ENCODE measurements at regions not wholly inside any gene's neighbourhood (a gene's known extent, or its start where the extent isn't known, plus 50 kb on each side); places are given as distances from the start of the nearest gene placed in this dataset.

DNA sequence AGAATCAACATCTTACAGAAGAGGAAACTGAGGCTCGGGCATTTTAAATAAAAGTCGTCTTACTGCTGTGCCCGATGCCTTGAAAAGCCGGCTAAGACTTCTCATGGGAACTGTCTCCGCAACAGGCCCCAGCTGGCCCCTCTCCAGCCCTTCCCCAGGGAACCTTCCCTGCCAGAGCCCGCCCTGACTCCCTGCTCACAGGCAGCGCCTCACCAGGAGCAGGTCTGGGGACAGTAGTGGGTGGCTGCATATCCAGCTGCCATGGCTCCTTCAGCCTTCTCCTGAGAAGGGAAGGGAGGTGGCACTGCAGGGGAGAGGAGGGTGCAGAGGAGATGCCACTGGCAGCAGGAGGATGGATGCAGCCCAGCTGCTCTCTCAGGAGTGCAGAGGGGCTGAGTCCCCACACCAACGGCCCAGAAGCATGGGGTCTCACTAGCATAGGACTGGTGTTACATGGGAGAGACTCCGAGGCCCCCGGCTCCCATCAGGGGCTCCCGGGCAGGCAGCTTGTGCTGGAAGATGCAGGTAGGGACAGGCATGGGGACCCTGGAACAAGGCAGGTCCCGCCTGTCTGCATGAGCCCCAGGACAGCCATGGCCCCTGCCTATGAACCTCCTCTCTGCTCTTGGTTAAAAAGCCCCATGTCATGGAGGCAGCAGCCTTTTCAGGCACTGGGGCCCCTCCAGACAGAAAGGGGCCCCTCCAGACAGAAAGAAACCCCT, 216.4 kb upstream of the SGCG start:
- TF ChIP-seq, protein P1, sequence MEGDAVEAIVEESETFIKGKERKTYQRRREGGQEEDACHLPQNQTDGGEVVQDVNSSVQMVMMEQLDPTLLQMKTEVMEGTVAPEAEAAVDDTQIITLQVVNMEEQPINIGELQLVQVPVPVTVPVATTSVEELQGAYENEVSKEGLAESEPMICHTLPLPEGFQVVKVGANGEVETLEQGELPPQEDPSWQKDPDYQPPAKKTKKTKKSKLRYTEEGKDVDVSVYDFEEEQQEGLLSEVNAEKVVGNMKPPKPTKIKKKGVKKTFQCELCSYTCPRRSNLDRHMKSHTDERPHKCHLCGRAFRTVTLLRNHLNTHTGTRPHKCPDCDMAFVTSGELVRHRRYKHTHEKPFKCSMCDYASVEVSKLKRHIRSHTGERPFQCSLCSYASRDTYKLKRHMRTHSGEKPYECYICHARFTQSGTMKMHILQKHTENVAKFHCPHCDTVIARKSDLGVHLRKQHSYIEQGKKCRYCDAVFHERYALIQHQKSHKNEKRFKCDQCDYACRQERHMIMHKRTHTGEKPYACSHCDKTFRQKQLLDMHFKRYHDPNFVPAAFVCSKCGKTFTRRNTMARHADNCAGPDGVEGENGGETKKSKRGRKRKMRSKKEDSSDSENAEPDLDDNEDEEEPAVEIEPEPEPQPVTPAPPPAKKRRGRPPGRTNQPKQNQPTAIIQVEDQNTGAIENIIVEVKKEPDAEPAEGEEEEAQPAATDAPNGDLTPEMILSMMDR (IDR thresholded peaks at IDR 0.05; ENCODE audit: low read depth, low read length), result no peak
- no peak for TF ChIP-seq POLR2A (IDR thresholded peaks at IDR 0.05; ENCODE audit: extremely low read depth, insufficient read length)
- TF ChIP-seq, protein P2, sequence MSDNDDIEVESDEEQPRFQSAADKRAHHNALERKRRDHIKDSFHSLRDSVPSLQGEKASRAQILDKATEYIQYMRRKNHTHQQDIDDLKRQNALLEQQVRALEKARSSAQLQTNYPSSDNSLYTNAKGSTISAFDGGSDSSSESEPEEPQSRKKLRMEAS (IDR thresholded peaks at IDR 0.05; ENCODE audit: low read depth, low read length), result no peak
